Upper lobe of right lung (tissue), 1 donor: ENCODE measurements at regions not wholly inside any gene's neighbourhood (a gene's known extent, or its start where the extent isn't known, plus 50 kb on each side); places are given as distances from the start of the nearest gene placed in this dataset.

ENCODE experiments used
- ATAC-seq: fragments of 200-7000 bp; cut with Tn5 transposase; one replicate; pipeline ENCODE4 v1.9.1; 2020; ENCODE audit warnings: mild to moderate bottlenecking, moderate library complexity
- DNase-seq: peaks from one replicate; pipeline ENCODE4 v3.0.0-alpha.2; 2020
- H3K27ac ChIP-seq: fragments of 200-600 bp; one replicate; pipeline ENCODE4 v1.8.0; 2022
- H3K27me3 ChIP-seq: fragments of 200-600 bp; one replicate; pipeline ENCODE4 v1.8.0; 2022; ENCODE audit warnings: mild to moderate bottlenecking
- H3K36me3 ChIP-seq: fragments of 200-600 bp; one replicate; pipeline ENCODE4 v1.8.0; 2022
- H3K4me1 ChIP-seq: fragments of 200-600 bp; one replicate; pipeline ENCODE4 v1.8.0; 2022
- H3K4me3 ChIP-seq: fragments of 200-600 bp; one replicate; pipeline ENCODE4 v1.8.0; 2022; ENCODE audit warnings: mild to moderate bottlenecking
- H3K9me3 ChIP-seq: fragments of 200-600 bp; one replicate; pipeline ENCODE4 v1.8.0; 2022
- intact Hi-C: fragments of 100-400 bp; cut with DNase I; formaldehyde crosslinking; loops from one replicate; pipeline ENCODE4 v1.11.0; 2022
- TF ChIP-seq, protein P1 (sequence below): fragments of 200-600 bp; IDR thresholded peaks from one replicate; pipeline ENCODE4 v1.8.0; 2022; ENCODE audit warnings: antibody characterized with exemption
- donor health status: DM: no; HTN: yes; CAD: no; lungs with severe emphysema.

DNA sequence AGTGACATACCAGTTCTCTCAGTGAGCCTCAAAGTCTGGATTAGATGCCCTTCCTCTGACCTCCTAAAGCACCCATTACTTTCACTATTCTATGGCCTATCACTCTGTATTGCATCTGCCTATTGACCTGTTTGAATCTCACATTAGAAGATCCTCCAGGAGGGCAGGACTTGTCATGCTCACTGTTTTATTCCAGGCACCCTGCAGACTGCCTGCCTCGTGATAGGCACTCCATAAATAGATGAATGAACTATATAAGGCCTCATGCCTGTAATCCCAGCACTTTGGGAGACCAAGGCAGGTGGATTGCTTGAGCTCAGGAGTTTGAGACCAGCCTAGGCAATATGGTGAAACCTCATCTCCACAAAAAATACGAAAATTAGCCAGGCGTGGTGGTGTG is 160.1 kb upstream of the CADM1 start:
- Histone ChIP-seq H3K9me3 (no peaks in the 10 kb centered on the region), H3K4me1 (peaks cover 7% of the 10 kb centered on the region), H3K36me3 (no peaks in the 10 kb centered on the region), H3K27ac (no peak overlapping the region), H3K4me3 (no peak overlapping the region), H3K27me3 (peaks cover 17% of the 10 kb centered on the region)
- DNase-seq (no peak), ATAC-seq (no peak)
- TF ChIP-seq, protein P1, sequence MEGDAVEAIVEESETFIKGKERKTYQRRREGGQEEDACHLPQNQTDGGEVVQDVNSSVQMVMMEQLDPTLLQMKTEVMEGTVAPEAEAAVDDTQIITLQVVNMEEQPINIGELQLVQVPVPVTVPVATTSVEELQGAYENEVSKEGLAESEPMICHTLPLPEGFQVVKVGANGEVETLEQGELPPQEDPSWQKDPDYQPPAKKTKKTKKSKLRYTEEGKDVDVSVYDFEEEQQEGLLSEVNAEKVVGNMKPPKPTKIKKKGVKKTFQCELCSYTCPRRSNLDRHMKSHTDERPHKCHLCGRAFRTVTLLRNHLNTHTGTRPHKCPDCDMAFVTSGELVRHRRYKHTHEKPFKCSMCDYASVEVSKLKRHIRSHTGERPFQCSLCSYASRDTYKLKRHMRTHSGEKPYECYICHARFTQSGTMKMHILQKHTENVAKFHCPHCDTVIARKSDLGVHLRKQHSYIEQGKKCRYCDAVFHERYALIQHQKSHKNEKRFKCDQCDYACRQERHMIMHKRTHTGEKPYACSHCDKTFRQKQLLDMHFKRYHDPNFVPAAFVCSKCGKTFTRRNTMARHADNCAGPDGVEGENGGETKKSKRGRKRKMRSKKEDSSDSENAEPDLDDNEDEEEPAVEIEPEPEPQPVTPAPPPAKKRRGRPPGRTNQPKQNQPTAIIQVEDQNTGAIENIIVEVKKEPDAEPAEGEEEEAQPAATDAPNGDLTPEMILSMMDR, result no peak
- intact Hi-C loops, result no loop called here

DNA sequence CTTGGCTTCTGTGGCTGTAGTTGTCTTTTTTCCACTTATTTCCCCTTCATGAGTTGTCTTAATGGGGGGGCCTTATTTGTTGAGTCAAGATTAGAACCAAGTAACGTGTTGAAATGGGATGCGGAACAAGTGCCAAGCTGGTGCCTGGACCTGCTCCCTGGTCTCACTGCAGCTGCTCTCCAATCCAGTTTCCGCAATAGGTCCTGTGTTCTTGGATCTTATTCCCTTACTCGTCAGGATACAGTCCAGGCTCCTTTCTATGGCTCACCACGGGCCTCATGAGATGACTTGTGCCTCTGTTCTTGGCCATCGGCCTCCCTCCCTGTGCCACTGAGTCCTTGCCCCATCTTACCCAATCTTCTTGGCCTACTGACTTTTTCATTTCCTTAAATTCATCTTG is 159.6 kb upstream of the CADM1 start:
- Histone ChIP-seq H3K27me3 (peaks cover 23% of the 10 kb centered on the region), H3K27ac (no peak overlapping the region), H3K36me3 (no peaks in the 10 kb centered on the region), H3K9me3 (no peaks in the 10 kb centered on the region), H3K4me3 (no peak overlapping the region), H3K4me1 (peaks cover 12% of the 10 kb centered on the region)
- no peak for DNase-seq
- intact Hi-C loops, result no loop called here
- no peak for ATAC-seq
- TF ChIP-seq, protein P1, result no peak

DNA sequence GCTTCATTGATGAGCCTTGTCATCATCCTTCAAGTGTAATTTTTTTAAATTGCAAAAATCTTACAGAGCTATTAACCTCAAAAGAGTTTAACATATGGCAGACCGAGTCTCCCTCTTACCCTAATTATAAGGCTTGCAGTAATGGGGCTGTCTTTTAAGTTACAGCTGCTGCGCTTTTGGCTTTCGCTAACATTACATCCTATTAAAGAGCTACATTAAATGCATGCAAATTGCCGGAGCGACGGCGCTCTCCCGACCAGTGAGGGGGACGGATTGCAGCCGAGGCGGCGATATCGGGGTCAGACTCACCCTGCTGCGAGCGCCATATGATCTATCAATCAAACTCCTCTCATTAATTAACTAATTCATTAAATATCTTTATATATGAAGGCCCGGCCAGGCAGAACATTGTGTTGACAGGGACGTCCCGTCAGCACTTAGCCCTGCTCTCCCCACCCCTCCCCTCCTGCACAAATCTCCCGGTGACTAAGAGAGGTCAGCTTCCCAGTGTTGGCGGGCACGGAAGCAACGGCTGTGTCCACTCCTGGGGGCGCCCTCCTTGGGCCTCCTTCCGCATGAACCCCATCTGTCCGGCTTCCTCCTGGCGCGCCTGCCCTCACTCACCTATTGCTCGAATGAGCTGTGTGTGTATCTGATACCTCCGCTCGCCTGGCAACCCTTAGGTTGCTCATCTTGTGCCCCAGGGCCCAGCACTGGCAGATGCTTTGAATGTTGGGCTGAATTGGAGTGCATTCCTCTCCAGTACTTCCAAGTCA is 156.0 kb upstream of the CADM1 start:
- Histone ChIP-seq H3K9me3 (no peaks in the 10 kb centered on the region), H3K4me1 (peaks cover 12% of the 10 kb centered on the region), H3K27ac (no peak overlapping the region), H3K36me3 (no peaks in the 10 kb centered on the region), H3K4me3 (peak overlapping the region; percentile 33), H3K27me3 (peaks cover 25% of the 10 kb centered on the region)
- DNase-seq (no peak), ATAC-seq (peak; percentile 12)
- TF ChIP-seq, protein P1, result no peak
- intact Hi-C loops, result no loop called here

DNA sequence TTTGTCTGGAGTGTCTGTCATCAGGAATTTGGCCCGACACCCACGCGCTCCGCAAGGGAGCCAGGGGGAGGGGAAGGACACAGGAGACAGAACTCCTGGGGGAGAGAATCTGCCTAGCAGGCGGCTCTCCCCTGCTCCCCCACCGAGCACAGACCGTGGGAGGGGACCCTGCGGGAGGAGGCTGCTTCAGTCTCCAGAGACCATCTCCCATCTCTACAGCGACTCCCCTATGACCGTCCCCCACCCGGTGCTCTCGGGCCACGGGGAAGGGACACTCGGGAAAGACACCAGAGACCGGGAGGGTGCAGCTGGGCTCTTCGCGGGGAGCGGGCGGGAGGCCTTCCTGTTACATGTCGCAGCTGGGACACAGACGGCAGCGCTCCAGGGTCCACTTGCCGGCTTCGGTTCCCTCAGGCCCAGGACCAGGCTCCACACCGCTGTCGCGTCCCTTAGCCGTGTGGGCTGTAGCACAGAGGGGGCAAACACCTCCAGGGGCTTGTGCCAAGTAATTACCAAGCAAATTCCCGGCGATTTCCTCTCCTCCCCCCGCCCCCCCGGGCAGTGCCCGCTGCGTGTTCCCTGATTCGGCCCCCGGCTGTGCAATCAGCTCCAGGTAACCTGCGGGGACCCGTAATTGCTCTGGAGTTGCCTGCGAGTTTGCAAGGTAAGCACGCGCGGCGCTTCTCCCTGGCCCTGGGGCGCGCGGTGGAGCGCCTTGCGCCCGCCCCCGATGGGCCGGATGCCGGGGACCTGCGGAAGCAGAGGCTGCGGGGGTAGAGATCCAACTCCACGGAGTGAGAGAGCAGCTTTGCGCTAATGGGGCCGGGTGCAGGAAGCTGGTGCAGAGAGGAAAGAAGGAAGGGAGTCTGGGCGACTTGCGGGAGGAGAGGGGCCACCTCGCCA is 155.1 kb upstream of the CADM1 start:
- ATAC-seq (peak; percentile 76), DNase-seq (peak; percentile 75)
- H3K27ac ChIP-seq, result no peak overlapping the region
- H3K4me3 ChIP-seq, result peak overlapping the region; percentile 33
- intact Hi-C loops, result no loop called here
- no peaks in the 10 kb centered on the region for H3K9me3 ChIP-seq
- H3K36me3 ChIP-seq, result no peaks in the 10 kb centered on the region
- peaks cover 25% of the 10 kb centered on the region for H3K27me3 ChIP-seq
- TF ChIP-seq, protein P1, result no peak
- peaks cover 12% of the 10 kb centered on the region for H3K4me1 ChIP-seq

DNA sequence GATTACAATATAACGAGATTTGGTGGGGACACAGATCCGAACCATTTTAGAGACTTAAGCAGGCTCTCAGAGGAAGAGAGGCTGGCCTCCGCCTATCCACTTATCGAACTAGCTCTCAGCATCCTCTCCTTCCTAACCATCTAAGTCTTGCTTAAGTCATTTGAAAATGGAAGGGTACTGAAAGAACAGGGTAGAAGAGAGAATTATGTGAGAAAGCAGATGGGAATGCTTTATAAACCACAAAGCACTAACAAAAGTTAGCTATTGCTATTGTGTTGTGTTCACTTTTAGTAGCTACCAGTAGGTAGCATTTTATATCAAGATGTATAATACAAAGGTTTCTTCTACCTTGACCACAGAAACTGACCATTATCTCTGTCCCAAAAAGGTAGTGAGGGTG is 153.4 kb upstream of the CADM1 start:
- no peaks in the 10 kb centered on the region for H3K9me3 ChIP-seq
- no peak overlapping the region for H3K4me3 ChIP-seq
- H3K4me1 ChIP-seq, result peaks cover 12% of the 10 kb centered on the region
- intact Hi-C loops, result no loop called here
- no peak overlapping the region for H3K27ac ChIP-seq
- DNase-seq, result no peak
- no peaks in the 10 kb centered on the region for H3K36me3 ChIP-seq
- peaks cover 25% of the 10 kb centered on the region for H3K27me3 ChIP-seq
- ATAC-seq, result no peak
- TF ChIP-seq, protein P1, result no peak
